ENCODE measurements at regions not wholly inside any gene's neighbourhood (a gene's known extent, or its start where the extent isn't known, plus 50 kb on each side); places are given as distances from the start of the nearest gene placed in this dataset.

DNA sequence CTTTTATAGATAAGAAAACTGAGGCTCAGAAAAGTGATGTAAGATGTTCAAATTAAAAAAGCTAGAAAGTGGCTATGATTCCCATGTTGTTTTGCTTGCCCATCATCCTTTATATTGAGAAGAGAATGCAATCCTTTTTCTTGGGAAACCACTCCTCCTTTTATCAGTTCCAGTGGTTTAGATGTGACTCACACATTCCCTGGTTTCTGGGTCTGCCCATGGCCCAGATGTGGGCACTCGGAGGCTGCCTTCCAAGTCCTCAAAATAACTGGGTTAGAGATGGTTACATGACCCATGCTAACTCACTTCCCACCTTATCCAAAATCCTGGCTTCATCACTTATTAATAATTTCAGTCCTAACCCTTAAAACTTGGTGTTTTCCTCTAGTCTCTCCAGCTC lies 550.0 kb downstream of the MDFIC start:
- DNase-seq (ENCODE audit: low spot score): no peak

DNA sequence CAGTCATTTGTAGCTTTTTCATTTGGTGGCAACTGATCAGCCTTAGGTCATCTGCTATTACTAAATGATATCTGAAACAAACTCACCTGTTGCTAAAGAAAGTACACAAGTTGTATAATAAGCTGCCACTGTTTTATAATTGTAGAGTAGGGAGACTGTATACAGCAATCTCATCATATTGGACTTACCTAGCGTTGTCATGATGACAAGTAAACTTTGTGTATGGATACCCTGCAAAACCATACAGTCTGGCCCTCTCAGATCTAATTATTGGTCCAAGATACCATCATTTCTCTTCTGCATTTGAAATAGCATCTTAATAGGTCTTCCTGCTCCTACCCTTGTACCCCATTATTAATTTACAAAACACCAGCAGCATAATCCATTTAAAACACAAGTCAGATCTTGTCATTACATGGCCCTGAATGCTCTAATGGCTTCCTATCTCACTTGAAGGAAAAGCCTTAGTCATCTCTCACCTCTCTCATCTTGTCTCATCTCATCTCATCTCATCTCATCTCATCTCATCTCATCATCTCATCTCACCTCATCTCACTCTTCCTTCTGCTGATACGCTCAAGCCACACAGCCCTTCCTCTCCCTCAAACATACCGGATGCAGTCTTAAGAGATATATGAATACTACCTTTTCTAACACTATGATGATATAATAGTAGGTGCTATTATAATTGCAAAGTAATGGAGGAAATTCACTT lies 540.6 kb downstream of the MDFIC start:
- DNase-seq (ENCODE audit: low spot score): no peak

DNA sequence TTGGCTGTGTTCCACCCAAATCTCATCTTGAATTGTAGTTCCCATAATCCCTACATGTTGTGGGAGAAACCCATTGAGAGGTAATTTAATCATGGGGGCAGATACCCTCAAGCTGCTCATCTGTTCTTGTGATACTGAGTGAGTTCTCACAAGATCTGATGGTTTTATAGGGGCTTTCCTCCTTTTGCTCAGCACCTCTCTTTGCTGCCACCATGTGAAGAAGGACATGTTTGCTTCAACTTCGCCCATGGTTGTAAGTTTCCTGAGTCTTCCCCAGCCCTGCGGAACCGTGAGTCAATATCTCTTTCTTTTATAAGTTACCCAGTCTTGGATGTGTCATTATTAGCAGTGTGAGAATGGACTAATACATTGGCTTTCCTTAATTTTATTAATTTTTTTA lies 527.8 kb downstream of the MDFIC start:
- DNase-seq (ENCODE audit: low spot score): no peak

- DNase-seq (ENCODE audit: low spot score): no peak
Observed at GRCh38 chr7:115447495-115447894, 525.6 kb downstream of the MDFIC start.

- DNase-seq (ENCODE audit: low spot score): no peak
Observed at GRCh38 chr7:115441033-115441432, 519.1 kb downstream of the MDFIC start.

DNA sequence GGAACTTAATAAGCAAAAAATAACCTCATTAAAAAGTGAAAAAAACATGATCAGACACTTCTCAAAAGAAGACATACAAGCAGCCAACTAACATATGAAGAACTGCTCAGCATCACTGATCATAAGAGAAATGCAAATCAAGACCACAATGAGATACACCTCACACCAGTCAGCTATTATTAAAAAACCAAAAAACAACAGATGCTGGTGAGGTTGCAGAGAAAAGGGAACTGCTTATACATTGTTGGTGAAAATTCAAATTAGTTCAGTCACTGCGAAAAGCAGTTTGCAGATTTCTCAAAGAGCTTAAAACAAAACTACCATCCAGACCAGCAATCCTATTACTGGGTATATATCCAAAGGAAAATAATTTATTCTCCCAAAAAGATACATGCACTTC lies 513.3 kb downstream of the MDFIC start:
- DNase-seq (ENCODE audit: low spot score): no peak

DNA sequence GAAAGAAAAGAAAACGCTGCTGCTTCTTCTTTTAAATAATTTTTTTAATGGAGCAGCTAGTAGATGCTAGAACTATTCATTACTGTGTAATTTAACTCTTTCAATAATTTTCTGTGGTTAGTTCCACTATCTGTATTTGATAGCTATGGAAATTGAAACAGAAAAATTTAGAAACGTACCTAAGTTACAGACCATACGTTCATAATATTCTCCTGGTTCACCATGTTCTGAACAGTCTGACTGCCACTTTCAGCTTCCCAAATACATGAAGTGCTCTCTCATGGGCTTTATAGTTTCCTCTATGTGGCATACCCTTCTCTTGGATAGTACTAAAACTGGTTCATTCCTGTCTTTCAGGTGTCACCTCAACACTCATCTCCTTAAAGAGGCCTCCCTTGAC lies 508.0 kb downstream of the MDFIC start:
- DNase-seq (ENCODE audit: low spot score): no peak

DNA sequence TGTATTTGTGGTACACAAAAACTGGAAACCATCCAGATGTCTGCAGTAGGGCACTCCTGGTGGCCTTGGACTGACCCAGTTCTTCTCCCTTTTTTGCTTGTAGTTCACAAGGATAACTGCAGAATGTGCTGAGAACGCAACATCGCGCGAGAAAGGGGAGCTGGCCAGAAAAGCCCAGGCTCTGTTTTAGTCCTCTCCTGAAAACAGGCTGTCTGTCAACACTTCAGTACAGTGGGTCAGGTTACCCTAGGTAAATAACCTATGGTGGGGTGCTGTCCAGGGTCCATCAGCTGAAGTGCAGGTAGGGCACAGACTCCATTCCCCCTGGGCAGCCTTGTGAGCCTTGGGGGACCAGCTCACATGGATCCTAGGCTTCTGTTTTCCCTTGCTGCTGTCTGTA lies 495.8 kb downstream of the MDFIC start:
- DNase-seq (ENCODE audit: low spot score): no peak

GRCh38 chr7:115410972-115411686 lies 489.2 kb downstream of the MDFIC start:
- peak; percentile 52 for DNase-seq (ENCODE audit: low spot score)

DNA sequence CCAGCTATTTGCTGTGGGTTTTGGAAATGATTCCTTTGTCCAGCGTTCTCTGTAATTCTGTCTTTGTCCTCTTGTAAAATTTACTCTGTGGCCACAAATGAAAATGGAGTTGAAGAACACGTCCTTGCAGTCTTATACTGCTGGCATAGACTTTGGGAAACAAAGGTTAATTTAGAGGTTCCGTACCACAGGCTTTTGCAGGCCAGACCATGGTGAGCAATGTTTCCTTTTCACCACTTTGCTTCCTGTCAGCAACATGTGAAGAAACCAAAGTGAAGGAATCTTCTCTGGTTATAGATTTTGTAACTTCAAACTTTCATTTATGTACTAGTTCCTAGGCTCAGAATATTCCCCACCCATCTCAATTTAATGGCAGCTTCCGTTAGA lies 488.5 kb downstream of the MDFIC start:
- DNase-seq (ENCODE audit: low spot score): peak; percentile 7

DNA sequence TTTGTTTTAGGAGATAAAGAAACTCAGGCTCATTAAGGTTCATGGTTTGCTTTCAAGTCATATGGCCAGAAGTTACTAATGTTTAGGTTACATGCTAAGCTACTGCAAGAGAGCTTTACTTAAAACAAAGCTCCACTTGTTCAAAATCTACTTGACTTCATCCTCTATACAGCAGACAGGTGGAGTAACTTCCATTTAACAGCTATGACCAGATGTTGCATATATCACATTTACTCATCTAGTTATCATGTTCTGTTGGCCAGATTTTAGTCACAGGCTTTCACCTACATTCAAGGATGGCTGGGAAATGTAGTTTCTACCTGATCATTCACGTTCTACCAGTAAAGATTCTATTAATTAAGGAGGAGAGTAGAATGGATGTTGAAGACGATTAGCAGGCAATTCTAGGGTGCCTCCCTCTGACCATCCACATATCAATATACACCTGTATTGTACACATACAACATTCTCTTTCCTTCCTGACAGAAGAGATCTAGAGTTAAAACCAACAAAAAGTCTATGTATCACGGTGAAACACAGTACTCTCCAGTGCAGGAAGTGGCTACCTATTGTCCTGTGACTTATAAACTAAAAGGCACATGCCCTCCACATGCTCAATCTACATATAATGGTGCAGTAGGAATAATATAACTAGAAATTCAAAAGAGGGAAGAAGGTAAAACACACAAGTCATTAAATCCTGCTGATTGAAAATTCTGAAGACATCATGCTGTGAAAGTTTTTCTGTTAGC lies 488.0 kb downstream of the MDFIC start:
- no peak for DNase-seq (ENCODE audit: low spot score)

DNA sequence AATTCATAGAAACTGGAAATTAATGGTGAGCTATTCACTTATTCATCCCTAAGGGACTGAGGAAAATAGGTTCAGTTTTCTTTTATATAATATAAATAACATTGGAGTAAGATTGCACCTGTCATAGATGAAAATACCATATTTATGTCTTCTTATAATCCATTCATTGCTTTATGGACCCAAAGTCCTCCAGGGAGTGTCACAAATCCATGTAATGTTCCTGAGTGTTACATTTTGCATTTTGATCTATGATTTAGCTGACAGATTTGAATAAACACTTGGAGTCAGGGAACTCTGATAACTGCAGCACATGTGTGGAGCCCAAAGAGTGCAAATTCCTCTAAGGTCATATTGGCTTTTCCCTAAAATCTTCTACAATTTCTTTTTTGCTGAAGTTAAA lies 484.3 kb downstream of the MDFIC start:
- DNase-seq (ENCODE audit: low spot score): no peak

DNA sequence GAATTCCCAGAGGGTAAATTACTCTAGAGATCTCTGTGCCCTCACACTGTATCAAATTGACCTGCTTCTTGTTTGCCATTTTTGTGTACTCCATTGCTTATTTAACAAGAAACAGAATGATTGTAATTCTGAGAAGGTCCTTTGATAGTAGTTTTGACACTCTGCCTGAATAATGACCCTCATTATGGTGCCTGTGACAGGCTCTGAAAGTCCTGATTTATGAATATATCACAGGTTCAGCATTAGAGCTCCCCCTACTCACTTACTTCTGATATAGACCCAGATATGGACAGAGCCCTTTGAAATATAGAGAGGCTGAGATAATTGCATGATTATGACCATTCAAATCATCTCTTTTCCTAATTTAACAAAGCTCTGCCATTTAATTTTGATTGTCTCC lies 465.2 kb downstream of the MDFIC start:
- DNase-seq (ENCODE audit: low spot score): no peak

- DNase-seq (ENCODE audit: low spot score): no peak
Observed at GRCh38 chr7:115379321-115379720, 457.4 kb downstream of the MDFIC start.

GRCh38 chr7:115368998-115369397 lies 447.1 kb downstream of the MDFIC start:
- no peak for DNase-seq (ENCODE audit: low spot score)

GRCh38 chr7:115363916-115364315 lies 442.0 kb downstream of the MDFIC start:
- no peak for DNase-seq (ENCODE audit: low spot score)

GRCh38 chr7:115359955-115360354 lies 438.1 kb downstream of the MDFIC start:
- no peak for DNase-seq (ENCODE audit: low spot score)

DNA sequence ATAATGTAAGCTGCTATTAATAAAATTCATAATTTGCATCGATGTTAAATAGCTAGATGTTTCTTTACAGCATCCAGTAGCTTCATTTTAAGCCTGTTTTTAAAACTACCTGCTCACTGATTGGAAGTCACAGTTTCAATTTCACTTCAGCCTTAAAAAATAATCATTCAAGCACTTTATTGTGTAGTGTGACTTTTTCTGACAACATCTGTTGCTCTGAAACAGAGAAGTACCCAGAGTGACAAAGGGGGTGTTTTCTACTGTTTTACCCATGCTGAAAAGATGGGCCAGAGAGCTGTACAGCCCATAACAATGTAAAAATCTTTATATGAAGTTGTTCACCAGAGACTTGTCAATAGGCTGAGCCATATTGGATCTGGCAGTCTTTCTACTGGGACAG lies 437.2 kb downstream of the MDFIC start:
- DNase-seq (ENCODE audit: low spot score): no peak

- no peak for DNase-seq (ENCODE audit: low spot score)
Observed at GRCh38 chr7:115357703-115357999, 435.8 kb downstream of the MDFIC start.

DNA sequence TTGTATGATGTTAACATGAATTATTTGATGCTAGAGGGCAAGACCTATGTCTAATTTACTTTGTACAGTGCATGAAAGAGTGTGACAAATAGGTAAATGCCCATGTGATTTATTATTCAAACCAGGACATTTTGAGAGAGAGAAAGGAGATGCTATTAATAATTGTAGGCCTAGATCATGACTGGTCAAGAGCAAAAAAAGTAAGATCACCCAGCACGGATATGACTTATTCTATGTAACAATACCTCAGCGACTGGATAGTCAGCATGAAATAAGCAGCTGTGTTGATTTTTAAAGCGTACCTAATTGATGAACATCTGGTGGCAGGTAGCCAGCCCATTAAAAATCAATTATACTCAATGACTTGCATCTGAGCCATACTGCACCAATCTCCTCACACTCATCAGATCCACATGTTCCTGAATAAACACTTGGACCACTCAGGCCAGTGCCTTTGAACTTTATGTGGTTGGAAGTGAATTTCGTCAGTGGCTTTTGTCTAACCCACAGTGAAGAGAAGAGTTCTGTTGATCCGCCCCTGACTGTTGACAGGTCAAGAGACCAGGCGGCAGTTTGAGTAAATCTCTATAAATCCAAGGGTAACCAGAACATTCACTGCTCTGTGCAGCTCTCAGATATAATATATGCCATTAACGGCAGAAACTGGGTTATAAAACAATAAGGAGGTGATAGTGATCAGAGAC lies 435.3 kb downstream of the MDFIC start:
- no peak for DNase-seq (ENCODE audit: low spot score)

GRCh38 chr7:115356139-115356746 lies 434.3 kb downstream of the MDFIC start:
- peak; percentile 7 for DNase-seq (ENCODE audit: low spot score)

DNA sequence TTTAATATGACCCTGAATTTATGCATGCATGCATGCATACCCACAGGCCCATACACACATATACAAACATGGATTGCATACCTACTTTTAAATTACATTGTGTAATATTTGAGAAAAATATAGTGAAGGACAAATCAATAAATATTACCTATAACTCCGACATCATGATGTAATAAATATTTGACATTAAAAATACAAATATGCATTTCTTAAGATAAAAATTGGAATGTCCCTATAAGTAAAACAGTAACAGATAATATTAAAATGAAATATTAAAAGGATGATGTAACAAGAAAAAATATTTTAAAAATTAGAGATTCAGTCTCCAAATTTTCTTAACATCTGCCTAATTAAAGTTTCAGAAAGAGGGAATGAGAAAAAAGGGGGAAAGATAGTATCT lies 433.0 kb downstream of the MDFIC start:
- DNase-seq (ENCODE audit: low spot score): no peak
